Upper lobe of right lung (tissue), 1 donor: ENCODE measurements at regions not wholly inside any gene's neighbourhood (a gene's known extent, or its start where the extent isn't known, plus 50 kb on each side); places are given as distances from the start of the nearest gene placed in this dataset.

Source experiments
- ATAC-seq: fragments of 200-7000 bp; cut with Tn5 transposase; one replicate; pipeline ENCODE4 v1.9.1; 2020; ENCODE audit warnings: mild to moderate bottlenecking, moderate library complexity
- DNase-seq: peaks from one replicate; pipeline ENCODE4 v3.0.0-alpha.2; 2020
- H3K27ac ChIP-seq: fragments of 200-600 bp; one replicate; pipeline ENCODE4 v1.8.0; 2022
- H3K27me3 ChIP-seq: fragments of 200-600 bp; one replicate; pipeline ENCODE4 v1.8.0; 2022; ENCODE audit warnings: mild to moderate bottlenecking
- H3K36me3 ChIP-seq: fragments of 200-600 bp; one replicate; pipeline ENCODE4 v1.8.0; 2022
- H3K4me1 ChIP-seq: fragments of 200-600 bp; one replicate; pipeline ENCODE4 v1.8.0; 2022
- H3K4me3 ChIP-seq: fragments of 200-600 bp; one replicate; pipeline ENCODE4 v1.8.0; 2022; ENCODE audit warnings: mild to moderate bottlenecking
- H3K9me3 ChIP-seq: fragments of 200-600 bp; one replicate; pipeline ENCODE4 v1.8.0; 2022
- CTCF ChIP-seq: fragments of 200-600 bp; IDR thresholded peaks from one replicate; pipeline ENCODE4 v1.8.0; 2022; ENCODE audit warnings: antibody characterized with exemption
- intact Hi-C: fragments of 100-400 bp; cut with DNase I; formaldehyde crosslinking; loops from one replicate; pipeline ENCODE4 v1.11.0; 2022
- donor health status: DM: no; HTN: yes; CAD: no; lungs with severe emphysema.

- no peaks in the 10 kb centered on the region for H3K36me3 ChIP-seq
- H3K4me3 ChIP-seq: no peak overlapping the region
- TF ChIP-seq CTCF: no peak
- no peak for ATAC-seq
- no peaks in the 10 kb centered on the region for H3K4me1 ChIP-seq
- H3K27me3 ChIP-seq: no peaks in the 10 kb centered on the region
- H3K9me3 ChIP-seq: no peaks in the 10 kb centered on the region
- intact Hi-C loops: no loop called here
- H3K27ac ChIP-seq: no peak overlapping the region
- no peak for DNase-seq
Measured at GRCh38 chr3:147662705-147663104, 253.5 kb downstream of the ZIC1 start.

- intact Hi-C loops: no loop called here
- H3K9me3 ChIP-seq: no peaks in the 10 kb centered on the region
- H3K27ac ChIP-seq: no peak overlapping the region
- no peak for DNase-seq
- H3K4me1 ChIP-seq: no peaks in the 10 kb centered on the region
- no peak for TF ChIP-seq CTCF
- ATAC-seq: no peak
- no peaks in the 10 kb centered on the region for H3K36me3 ChIP-seq
- H3K27me3 ChIP-seq: no peaks in the 10 kb centered on the region
- no peak overlapping the region for H3K4me3 ChIP-seq
Measured at GRCh38 chr3:147669077-147669476, 259.9 kb downstream of the ZIC1 start.

- Histone ChIP-seq H3K27ac (no peak overlapping the region), H3K36me3 (no peaks in the 10 kb centered on the region), H3K27me3 (no peaks in the 10 kb centered on the region), H3K9me3 (no peaks in the 10 kb centered on the region), H3K4me1 (no peaks in the 10 kb centered on the region), H3K4me3 (no peak overlapping the region)
- DNase-seq (no peak), ATAC-seq (no peak)
- no peak for TF ChIP-seq CTCF
- intact Hi-C loops: no loop called here
Measured at GRCh38 chr3:147672035-147672434, 262.9 kb downstream of the ZIC1 start.

- H3K27me3 ChIP-seq: no peaks in the 10 kb centered on the region
- ATAC-seq: no peak
- no peak for DNase-seq
- no peak overlapping the region for H3K27ac ChIP-seq
- no peaks in the 10 kb centered on the region for H3K9me3 ChIP-seq
- intact Hi-C loops: no loop called here
- no peak overlapping the region for H3K4me3 ChIP-seq
- H3K4me1 ChIP-seq: no peaks in the 10 kb centered on the region
- no peaks in the 10 kb centered on the region for H3K36me3 ChIP-seq
- TF ChIP-seq CTCF: no peak
Measured at GRCh38 chr3:147672436-147672835, 263.3 kb downstream of the ZIC1 start.

GRCh38 chr3:147675761-147676160 is 266.6 kb downstream of the ZIC1 start:
- H3K4me3 ChIP-seq: no peak overlapping the region
- no peaks in the 10 kb centered on the region for H3K27me3 ChIP-seq
- H3K4me1 ChIP-seq: no peaks in the 10 kb centered on the region
- DNase-seq (no peak), ATAC-seq (no peak)
- no peaks in the 10 kb centered on the region for H3K9me3 ChIP-seq
- no peak overlapping the region for H3K27ac ChIP-seq
- H3K36me3 ChIP-seq: no peaks in the 10 kb centered on the region
- no peak for TF ChIP-seq CTCF
- intact Hi-C loops: no loop called here

GRCh38 chr3:147680837-147681483 is 271.8 kb downstream of the ZIC1 start:
- Histone ChIP-seq H3K36me3 (no peaks in the 10 kb centered on the region), H3K4me1 (no peaks in the 10 kb centered on the region), H3K27ac (no peak overlapping the region), H3K4me3 (no peak overlapping the region), H3K9me3 (no peaks in the 10 kb centered on the region), H3K27me3 (no peaks in the 10 kb centered on the region)
- ATAC-seq: no peak
- no peak for TF ChIP-seq CTCF
- no peak for DNase-seq
- intact Hi-C loops: no loop called here
